H1 (cell line): ENCODE measurements at regions not wholly inside any gene's neighbourhood (a gene's known extent, or its start where the extent isn't known, plus 50 kb on each side); places are given as distances from the start of the nearest gene placed in this dataset.

Experiments
- BRCA1 ChIP-seq: IDR thresholded peaks from 2 replicates; pipeline ENCODE4 v1.6.1; 2012; ENCODE audit warnings: low read depth, low read length, improper control_type of control experiment
- POLR2A ChIP-seq, 2 experiments: IDR thresholded peaks; 1 replicate in 1 of 2; 2 replicates in 1 of 2; pipeline ENCODE4 v1.6.1; 2011; ENCODE audit warnings: low read depth in 2 of 2, low read length in 2 of 2, mild to moderate bottlenecking in 2 of 2; ENCODE audit errors: control extremely low read depth in 1 of 2
- RAD21 ChIP-seq, 2 experiments: IDR thresholded peaks in 1 of 2; conservative IDR thresholded peaks in 1 of 2; 2 replicates each; pipeline ENCODE4 v1.6.1; 2011; ENCODE audit warnings: low read depth in 2 of 2, low read length in 2 of 2, improper control_type of control experiment in 1 of 2, inconsistent platforms in 1 of 2, mild to moderate bottlenecking in 1 of 2, moderate library complexity in 1 of 2
- SIN3A ChIP-seq, 2 experiments: IDR thresholded peaks in 1 of 2; conservative IDR thresholded peaks in 1 of 2; 2 replicates each; pipeline ENCODE4 v1.6.1; 2011 to 2012; ENCODE audit warnings: low read length in 2 of 2, improper control_type of control experiment in 1 of 2, low read depth in 1 of 2, mild to moderate bottlenecking in 1 of 2
- ZNF274 ChIP-seq: IDR thresholded peaks from 2 replicates; pipeline ENCODE4 v1.7.0; 2012; ENCODE audit warnings: low read length, borderline replicate concordance; ENCODE audit errors: extremely low read depth
- TF ChIP-seq, protein P1 (sequence below), 3 experiments: IDR thresholded peaks; 1 replicate in 2 of 3; 2 replicates in 1 of 3; pipeline versions ENCODE4 v1.5.1 to v1.6.1; 2011; ENCODE audit warnings: low read length in 3 of 3, mild to moderate bottlenecking in 3 of 3, inconsistent platforms in 2 of 3, low read depth in 1 of 3, moderate library complexity in 1 of 3; ENCODE audit not compliant: insufficient read depth in 1 of 3; ENCODE audit errors: control extremely low read depth in 1 of 3

DNA sequence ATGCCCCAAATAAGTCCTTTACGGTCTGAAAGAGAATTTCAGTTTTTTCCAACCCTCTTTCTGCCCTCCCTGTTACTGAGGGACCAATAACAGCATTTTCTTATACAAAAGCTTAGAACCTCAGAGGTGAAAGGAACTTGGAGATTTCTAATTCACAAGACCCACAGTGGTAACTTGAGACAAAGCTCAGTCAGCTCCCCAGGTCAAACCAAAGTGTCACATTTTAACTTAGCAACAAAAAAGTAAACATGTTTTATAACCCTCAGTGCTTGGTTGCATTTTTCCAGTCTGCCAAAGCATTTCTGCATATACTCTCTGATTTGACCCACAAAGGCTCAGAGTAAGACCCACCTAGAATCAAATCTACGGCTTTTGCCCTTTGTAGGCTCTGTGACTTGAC, 415.2 kb downstream of the VRK1 start:
- TF ChIP-seq, protein P1, sequence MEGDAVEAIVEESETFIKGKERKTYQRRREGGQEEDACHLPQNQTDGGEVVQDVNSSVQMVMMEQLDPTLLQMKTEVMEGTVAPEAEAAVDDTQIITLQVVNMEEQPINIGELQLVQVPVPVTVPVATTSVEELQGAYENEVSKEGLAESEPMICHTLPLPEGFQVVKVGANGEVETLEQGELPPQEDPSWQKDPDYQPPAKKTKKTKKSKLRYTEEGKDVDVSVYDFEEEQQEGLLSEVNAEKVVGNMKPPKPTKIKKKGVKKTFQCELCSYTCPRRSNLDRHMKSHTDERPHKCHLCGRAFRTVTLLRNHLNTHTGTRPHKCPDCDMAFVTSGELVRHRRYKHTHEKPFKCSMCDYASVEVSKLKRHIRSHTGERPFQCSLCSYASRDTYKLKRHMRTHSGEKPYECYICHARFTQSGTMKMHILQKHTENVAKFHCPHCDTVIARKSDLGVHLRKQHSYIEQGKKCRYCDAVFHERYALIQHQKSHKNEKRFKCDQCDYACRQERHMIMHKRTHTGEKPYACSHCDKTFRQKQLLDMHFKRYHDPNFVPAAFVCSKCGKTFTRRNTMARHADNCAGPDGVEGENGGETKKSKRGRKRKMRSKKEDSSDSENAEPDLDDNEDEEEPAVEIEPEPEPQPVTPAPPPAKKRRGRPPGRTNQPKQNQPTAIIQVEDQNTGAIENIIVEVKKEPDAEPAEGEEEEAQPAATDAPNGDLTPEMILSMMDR (IDR thresholded peaks at IDR 0.05; ENCODE audit: control extremely low read depth in 1 of 3, insufficient read depth in 1 of 3, low read depth in 1 of 3, low read length in 3 of 3): no peak
- TF ChIP-seq POLR2A (IDR thresholded peaks at IDR 0.05; ENCODE audit: control extremely low read depth in 1 of 2, low read depth in 2 of 2, low read length in 2 of 2) (no peak), BRCA1 (no peak), ZNF274 (no peak), RAD21 (IDR thresholded peaks at IDR 0.05 in 1 of 2, conservative IDR thresholded peaks at IDR 0.05 in 1 of 2; ENCODE audit: low read depth in 2 of 2, low read length in 2 of 2) (no peak), SIN3A (conservative IDR thresholded peaks at IDR 0.05 in 1 of 2, IDR thresholded peaks at IDR 0.05 in 1 of 2; ENCODE audit: low read depth in 1 of 2, low read length in 2 of 2) (no peak)
